Fibroblast of the aortic adventitia (primary cell): ENCODE measurements at regions not wholly inside any gene's neighbourhood (a gene's known extent, or its start where the extent isn't known, plus 50 kb on each side); places are given as distances from the start of the nearest gene placed in this dataset.
A peak's percentile ranks its signal among the peaks of the same experiment; 100 is the strongest.
"Not testable (repeated sequence)": the region's sequence is repeated elsewhere in the genome, so short reads cannot be mapped to it uniquely, and the experiment has no call there.

Experiments used
- DNase-seq: peaks from one replicate; pipeline ENCODE4 v3.0.0-alpha.2; 2010; ENCODE audit warnings: low read depth
- H3K4me3 ChIP-seq: 2 replicates; pipeline ENCODE4 v1.5.1; 2011; ENCODE audit warnings: low read depth, mild to moderate bottlenecking, control low read depth, low read length, moderate library complexity
- CTCF ChIP-seq: IDR thresholded peaks from 2 replicates; pipeline ENCODE4 v1.5.1; 2011; ENCODE audit warnings: mild to moderate bottlenecking, low read length, control low read depth, inconsistent platforms; ENCODE audit not compliant: insufficient read depth

- no peak overlapping the region for H3K4me3 ChIP-seq
- peak; percentile 42 for TF ChIP-seq CTCF
- no peak for DNase-seq
Observed at GRCh38 chr17:16873174-16874035, 98.5 kb downstream of the TNFRSF13B start.

- H3K4me3 ChIP-seq: no peak overlapping the region
- TF ChIP-seq CTCF: no peak
- DNase-seq: no peak
Observed at GRCh38 chr17:16872351-16873173, 99.4 kb downstream of the TNFRSF13B start.

- not testable (repeated sequence) for DNase-seq
Observed at GRCh38 chr17:16871446-16872190, 100.3 kb downstream of the TNFRSF13B start.

GRCh38 chr17:16870253-16871245 lies 101.4 kb downstream of the TNFRSF13B start:
- DNase-seq: no peak

More at GRCh38 chr17:16871446-16872190, 100.3 kb downstream of the TNFRSF13B start:
- H3K4me3 ChIP-seq: not testable (repeated sequence)

GRCh38 chr17:16869531-16870252 lies 102.2 kb downstream of the TNFRSF13B start:
- not testable (repeated sequence) for H3K4me3 ChIP-seq, DNase-seq

More at GRCh38 chr17:16870253-16871245, 101.4 kb downstream of the TNFRSF13B start:
- H3K4me3 ChIP-seq: no peak overlapping the region
- no peak for TF ChIP-seq CTCF

GRCh38 chr17:16868616-16869015 lies 103.3 kb downstream of the TNFRSF13B start:
- not testable (repeated sequence) for DNase-seq, H3K4me3 ChIP-seq

- H3K4me3 ChIP-seq, DNase-seq: not testable (repeated sequence)
Observed at GRCh38 chr17:16867545-16867944, 104.4 kb downstream of the TNFRSF13B start.

- H3K4me3 ChIP-seq: not testable (repeated sequence)
Observed at GRCh38 chr17:16866841-16867240, 105.1 kb downstream of the TNFRSF13B start.

More at GRCh38 chr17:16866841-16867240, 105.1 kb downstream of the TNFRSF13B start:
- DNase-seq: not testable (repeated sequence)
